Spleen (tissue), 11 donors: ENCODE measurements at regions not wholly inside any gene's neighbourhood (a gene's known extent, or its start where the extent isn't known, plus 50 kb on each side); places are given as distances from the start of the nearest gene placed in this dataset.

Experiments
- DNase-seq: peaks from one replicate; pipeline ENCODE4 v3.0.0-alpha.2; 2020
- H3K27ac ChIP-seq, 8 donors: fragments of 200-600 bp; sonication (generic) in 7 of 8; 1 replicate in 4 of 8; 2 replicates in 4 of 8; pipeline versions ENCODE4 v1.5.0 to v1.8.0; 2016 to 2021; ENCODE audit warnings: inconsistent platforms in 4 of 8, mild to moderate bottlenecking in 4 of 8, moderate library complexity in 1 of 8
- H3K27me3 ChIP-seq, 7 donors: fragments of 200-600 bp; sonication (generic) in 6 of 7; replicated peaks in 1 of 7; 1 replicate in 4 of 7; 2 replicates in 3 of 7; pipeline versions ENCODE4 v1.5.0 to v1.8.0; 2016 to 2021; ENCODE audit warnings: inconsistent platforms in 3 of 7, mild to moderate bottlenecking in 1 of 7
- H3K36me3 ChIP-seq, 6 donors: fragments of 200-600 bp; sonication (generic) in 5 of 6; 1 replicate in 4 of 6; 2 replicates in 2 of 6; pipeline versions ENCODE4 v1.5.0 to v1.8.0; 2016 to 2021; ENCODE audit warnings: inconsistent platforms in 2 of 6
- H3K4me1 ChIP-seq, 6 donors: fragments of 200-600 bp; sonication (generic) in 5 of 6; 1 replicate in 3 of 6; 2 replicates in 3 of 6; pipeline versions ENCODE4 v1.5.0 to v1.8.0; 2016 to 2021; ENCODE audit warnings: inconsistent platforms in 3 of 6
- H3K4me3 ChIP-seq, 8 donors: fragments of 200-600 bp; sonication (generic) in 7 of 8; 1 replicate in 4 of 8; 2 replicates in 4 of 8; pipeline versions ENCODE4 v1.5.0 to v1.8.0; 2016 to 2021; ENCODE audit warnings: inconsistent platforms in 4 of 8, mild to moderate bottlenecking in 4 of 8, moderate library complexity in 2 of 8
- H3K9me3 ChIP-seq, 8 donors: fragments of 200-600 bp; sonication (generic) in 7 of 8; 1 replicate in 4 of 8; 2 replicates in 4 of 8; pipeline versions ENCODE4 v1.5.0 to v1.8.0; 2016 to 2021; ENCODE audit warnings: inconsistent platforms in 4 of 8
- POLR2A ChIP-seq, 3 donors: fragments of 450-650 bp; IDR thresholded peaks; one replicate each; pipeline ENCODE4 v1.5.1; 2017; ENCODE audit warnings: antibody characterized with exemption in 3 of 3, mild to moderate bottlenecking in 1 of 3
- POLR2AphosphoS5 ChIP-seq, 3 donors: sonication (generic); formaldehyde crosslinking; IDR thresholded peaks; one replicate each; pipeline ENCODE4 v1.5.1; 2017; ENCODE audit warnings: antibody characterized with exemption in 3 of 3
- WGBS, 5 donors: extraction: QIAGEN DNeasy Blood & Tissue Kit in 3 of 5; methylation state at CpG; one replicate each; pipeline versions ENCODE4 v1.1.5 to v1.1.7; 2013 to 2018; 5-methylcytosine and 5-hydroxymethylcytosine counted together
- intact Hi-C: fragments of 100-400 bp; cut with DNase I; formaldehyde crosslinking; loops from one replicate; pipeline ENCODE4 v1.15.0; 2023; ENCODE audit warnings: low total_unique reads
- TF ChIP-seq, protein P1 (sequence below), 11 experiments: fragments of 200-600 bp in 7 of 11; fragments of 450-650 bp in 4 of 11; sonication (generic) in 4 of 11; IDR thresholded peaks in 8 of 11; conservative IDR thresholded peaks in 3 of 11; 1 replicate in 7 of 11; 2 replicates in 4 of 11; pipeline versions ENCODE4 v1.4.0 to v1.8.0; 2016 to 2021; ENCODE audit warnings: antibody characterized with exemption in 11 of 11, inconsistent platforms in 4 of 11, mild to moderate bottlenecking in 1 of 11
- donor health status: healthy with polysubstance abuse.
- donor health status: DM: no; HTN: no; CAD: no; lungs with moderate emphysema.
- donor health status: DM: no; HTN: no; CAD: no.
- donor health status: Bipolar disorder and iron deficiency.
- donor health status: healthy.
- donor health status: DM: no; HTN: no; CAD: no.
- donor health status: DM: yes; HTN: yes; CAD: no.

DNA sequence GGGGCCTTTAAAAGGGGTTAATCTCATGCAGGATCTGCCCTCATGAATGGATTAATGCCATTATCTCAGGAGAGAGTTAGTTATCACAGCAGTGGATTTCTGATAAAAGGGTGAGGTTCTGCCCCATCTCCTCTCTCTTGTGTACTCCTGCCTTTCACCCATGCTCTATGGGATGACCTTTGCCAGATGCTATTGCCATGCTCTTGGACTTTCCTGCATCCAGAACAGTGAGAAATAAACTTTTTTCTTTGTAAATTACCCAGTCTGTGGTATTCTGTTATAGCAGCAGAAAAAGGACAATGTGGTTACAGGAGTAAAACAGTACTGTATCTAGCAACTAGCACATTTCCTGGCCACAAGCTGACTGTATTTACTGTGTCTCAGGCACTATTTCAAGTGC, 58.0 kb upstream of the CCN2 start:
- Histone ChIP-seq H3K4me3 (no peak overlapping the region), H3K27me3 (no peaks in the 10 kb centered on the region), H3K4me1 (peaks cover 0 to 16% (median 13%) of the 10 kb centered on the region in 6 donors), H3K9me3 (peaks cover 0 to 7% (median 2%) of the 10 kb centered on the region in 8 donors), H3K27ac (no peak overlapping the region), H3K36me3 (no peaks in the 10 kb centered on the region)
- TF ChIP-seq, protein P1, sequence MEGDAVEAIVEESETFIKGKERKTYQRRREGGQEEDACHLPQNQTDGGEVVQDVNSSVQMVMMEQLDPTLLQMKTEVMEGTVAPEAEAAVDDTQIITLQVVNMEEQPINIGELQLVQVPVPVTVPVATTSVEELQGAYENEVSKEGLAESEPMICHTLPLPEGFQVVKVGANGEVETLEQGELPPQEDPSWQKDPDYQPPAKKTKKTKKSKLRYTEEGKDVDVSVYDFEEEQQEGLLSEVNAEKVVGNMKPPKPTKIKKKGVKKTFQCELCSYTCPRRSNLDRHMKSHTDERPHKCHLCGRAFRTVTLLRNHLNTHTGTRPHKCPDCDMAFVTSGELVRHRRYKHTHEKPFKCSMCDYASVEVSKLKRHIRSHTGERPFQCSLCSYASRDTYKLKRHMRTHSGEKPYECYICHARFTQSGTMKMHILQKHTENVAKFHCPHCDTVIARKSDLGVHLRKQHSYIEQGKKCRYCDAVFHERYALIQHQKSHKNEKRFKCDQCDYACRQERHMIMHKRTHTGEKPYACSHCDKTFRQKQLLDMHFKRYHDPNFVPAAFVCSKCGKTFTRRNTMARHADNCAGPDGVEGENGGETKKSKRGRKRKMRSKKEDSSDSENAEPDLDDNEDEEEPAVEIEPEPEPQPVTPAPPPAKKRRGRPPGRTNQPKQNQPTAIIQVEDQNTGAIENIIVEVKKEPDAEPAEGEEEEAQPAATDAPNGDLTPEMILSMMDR (IDR thresholded peaks at IDR 0.05 in 8 of 11, conservative IDR thresholded peaks at IDR 0.05 in 3 of 11) = no peak
- TF ChIP-seq POLR2A (IDR thresholded peaks at IDR 0.05) (no peak), POLR2AphosphoS5 (IDR thresholded peaks at IDR 0.05) (no peak)
- DNase-seq = no peak
- intact Hi-C loops = no loop called here

DNA sequence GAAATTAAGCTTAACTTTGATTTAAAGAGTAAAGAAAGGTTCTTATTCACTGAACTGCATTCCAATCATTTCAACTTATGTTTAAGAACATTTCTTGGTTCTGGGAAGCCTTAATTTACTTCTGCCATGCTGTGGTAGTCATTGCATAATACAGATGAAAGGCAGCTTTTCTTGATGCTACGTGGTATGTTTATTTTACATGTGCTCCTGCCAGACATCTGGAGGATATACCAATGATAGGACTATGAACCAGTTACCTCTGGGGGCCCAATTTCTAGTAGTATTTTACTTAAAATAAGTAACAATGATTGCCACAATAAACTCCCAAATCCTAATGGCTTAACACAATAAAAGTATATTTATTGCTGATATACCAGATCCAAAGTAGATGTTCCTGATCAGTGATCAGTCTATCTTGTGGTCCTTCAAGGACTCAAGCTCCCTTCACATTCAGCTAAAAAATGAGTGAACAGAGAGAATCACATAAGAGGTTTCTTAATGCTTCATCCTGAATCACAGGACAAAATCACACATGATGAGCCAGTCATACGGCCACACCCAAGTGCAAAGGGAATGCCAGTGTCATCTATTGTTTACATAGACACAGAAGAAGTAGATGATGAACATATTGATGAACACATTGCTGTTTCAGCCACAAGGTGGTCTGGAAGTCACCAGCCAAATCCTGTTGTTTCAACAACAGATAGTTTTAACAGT, 56.5 kb upstream of the CCN2 start:
- 83 to 96% (median 90%) methylated on average over 2 of the region's 2 CpGs for WGBS, 5 donors
- Histone ChIP-seq H3K36me3 (no peaks in the 10 kb centered on the region), H3K4me1 (peaks cover 0 to 16% (median 13%) of the 10 kb centered on the region in 6 donors), H3K4me3 (no peak overlapping the region), H3K27me3 (no peaks in the 10 kb centered on the region), H3K27ac (no peak overlapping the region), H3K9me3 (peaks cover 0 to 18% (median 16%) of the 10 kb centered on the region in 8 donors)
- no peak for DNase-seq
- intact Hi-C loops = no loop called here
- TF ChIP-seq, protein P1 (IDR thresholded peaks at IDR 0.05 in 8 of 11, conservative IDR thresholded peaks at IDR 0.05 in 3 of 11) = no peak
- TF ChIP-seq POLR2A (IDR thresholded peaks at IDR 0.05) (no peak), POLR2AphosphoS5 (IDR thresholded peaks at IDR 0.05) (no peak)

DNA sequence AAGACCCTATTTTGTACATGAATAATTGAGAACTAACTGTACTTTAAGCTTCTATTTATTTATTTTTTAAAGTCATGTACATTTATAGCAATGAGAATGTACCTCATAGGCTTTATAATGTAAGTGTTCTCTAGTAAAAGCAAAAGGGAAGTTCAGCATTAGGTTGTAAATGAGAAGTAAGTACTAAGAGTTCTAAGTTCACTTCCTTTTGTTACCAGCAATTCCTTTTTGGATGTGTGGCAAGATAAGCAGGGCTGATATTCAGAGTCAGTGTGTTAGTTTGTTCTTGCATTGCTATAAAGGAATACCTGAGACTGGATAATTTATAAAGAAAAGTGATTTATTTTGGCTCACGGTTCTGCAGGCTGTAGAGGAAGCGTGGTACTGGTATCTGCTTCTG, 54.0 kb upstream of the CCN2 start:
- H3K27me3 ChIP-seq = no peaks in the 10 kb centered on the region
- no peak for DNase-seq
- H3K4me3 ChIP-seq = no peak overlapping the region
- intact Hi-C loops = no loop called here
- H3K36me3 ChIP-seq = no peaks in the 10 kb centered on the region
- H3K27ac ChIP-seq = peak overlapping the region in 7 of 8 donors; percentile 23 to 76 (median 66)
- H3K4me1 ChIP-seq = peaks cover 0 to 16% (median 14%) of the 10 kb centered on the region in 6 donors
- H3K9me3 ChIP-seq = peaks cover 0 to 19% (median 17%) of the 10 kb centered on the region in 8 donors
- TF ChIP-seq, protein P1 (IDR thresholded peaks at IDR 0.05 in 8 of 11, conservative IDR thresholded peaks at IDR 0.05 in 3 of 11) = no peak
- no peak for TF ChIP-seq POLR2A (IDR thresholded peaks at IDR 0.05)
- no peak for TF ChIP-seq POLR2AphosphoS5 (IDR thresholded peaks at IDR 0.05)
- WGBS, 5 donors = 31 to 52% (median 37%) methylated on average over 2 of the region's 2 CpGs

DNA sequence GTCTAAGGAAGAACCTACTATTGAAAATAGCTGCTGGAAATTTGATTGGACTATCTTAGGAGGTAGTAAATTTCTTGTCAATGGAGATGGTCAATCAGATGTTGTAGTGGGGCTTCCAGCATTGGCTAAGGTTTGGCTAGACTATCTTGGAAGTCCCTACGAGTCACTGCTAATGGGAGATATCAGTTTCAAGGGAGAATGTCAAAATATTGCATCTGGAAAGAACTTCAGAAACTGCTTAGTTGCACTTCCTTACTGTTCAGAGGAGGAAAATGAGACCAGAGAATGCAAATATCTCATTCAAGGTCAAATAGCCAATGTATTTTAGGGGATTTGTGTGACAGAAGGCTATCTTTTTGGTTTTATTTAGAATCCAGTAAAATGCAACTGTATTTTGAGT, 53.5 kb upstream of the CCN2 start:
- H3K4me1 ChIP-seq = peaks cover 0 to 19% (median 15%) of the 10 kb centered on the region in 6 donors
- WGBS, 5 donors = 32 to 56% (median 54%) methylated on average over 1 of the region's 1 CpG
- H3K36me3 ChIP-seq = no peaks in the 10 kb centered on the region
- DNase-seq = no peak
- H3K9me3 ChIP-seq = peaks cover 0 to 19% (median 17%) of the 10 kb centered on the region in 8 donors
- no peak overlapping the region for H3K4me3 ChIP-seq
- no peaks in the 10 kb centered on the region for H3K27me3 ChIP-seq
- TF ChIP-seq POLR2A (IDR thresholded peaks at IDR 0.05) (no peak), POLR2AphosphoS5 (IDR thresholded peaks at IDR 0.05) (no peak)
- TF ChIP-seq, protein P1 (IDR thresholded peaks at IDR 0.05 in 8 of 11, conservative IDR thresholded peaks at IDR 0.05 in 3 of 11) = no peak
- H3K27ac ChIP-seq = peak overlapping the region in 7 of 8 donors; percentile 23 to 76 (median 66)
- intact Hi-C loops = no loop called here
